GM12878 (cell line): ENCODE measurements at regions not wholly inside any gene's neighbourhood (a gene's known extent, or its start where the extent isn't known, plus 50 kb on each side); places are given as distances from the start of the nearest gene placed in this dataset.

Experiments used
- ATAC-seq: fragments of 200-7000 bp; cut with Tn5 transposase; 3 replicates; pipeline ENCODE4 v1.9.1; 2020; ENCODE audit warnings: mild to moderate bottlenecking, moderate library complexity
- BruUV-seq: library from RNA; stranded (reverse); fragments of 400-500 nt; replicated peaks from 2 replicates; lab custom pipeline; 2021; lab: Mats Ljungman, UMichigan
- CTCF ChIA-PET: fragments of 300-600 bp; sonication (Branson Sonifier 250); formaldehyde crosslinking; extraction: SDS; loops from one replicate; lab custom pipeline; 2021; ENCODE audit warnings: inconsistent platforms; lab: Yijun Ruan, JAX
- POLR2A ChIA-PET: fragments of 350-600 bp; formaldehyde crosslinking; extraction: SDS; loops from one replicate; lab custom pipeline; 2021; ENCODE audit warnings: inconsistent platforms; lab: Charles Lee
- RAD21 ChIA-PET: fragments of 300-600 bp; sonication (Branson Sonifier 250); formaldehyde crosslinking; loops from one replicate; lab custom pipeline; 2023; ENCODE audit warnings: antibody characterized with exemption; ENCODE audit not compliant: unreplicated experiment; lab: Charles Lee
- SMC1A ChIA-PET: fragments of 300-600 bp; sonication (Branson Sonifier 250); formaldehyde crosslinking; loops from one replicate; lab custom pipeline; 2023; ENCODE audit not compliant: unreplicated experiment, uncharacterized antibody; lab: Charles Lee
- DNase-seq: peaks from one replicate; pipeline ENCODE4 v3.0.0-alpha.2; 2011; ENCODE audit warnings: low read depth, low spot score
- FAIRE-seq: peaks from 3 replicates; lab custom pipeline; 2011; peaks lifted over from hg19 to GRCh38; lab: Jason Lieb, UNC
- H2AFZ ChIP-seq: 2 replicates; pipeline ENCODE4 v1.6.0; 2011; ENCODE audit warnings: low read depth, low read length, control low read depth; ENCODE audit not compliant: control insufficient read depth
- H3K27ac ChIP-seq: 2 replicates; pipeline ENCODE4 v1.5.1; 2011; ENCODE audit warnings: control low read depth; ENCODE audit not compliant: control insufficient read depth, insufficient read depth
- H3K27me3 ChIP-seq, 2 experiments: replicated peaks in 1 of 2; 2 replicates each; pipeline versions ENCODE4 v1.6.0 to v1.6.1; 2011; ENCODE audit warnings: low read length in 1 of 2; ENCODE audit not compliant: control insufficient read depth in 2 of 2, insufficient read depth in 2 of 2
- H3K36me3 ChIP-seq, 2 experiments: 2 replicates each; pipeline ENCODE4 v1.5.1; 2011; ENCODE audit warnings: low read length in 1 of 2; ENCODE audit not compliant: control insufficient read depth in 2 of 2, insufficient read depth in 2 of 2
- H3K4me1 ChIP-seq: 2 replicates; pipeline ENCODE4 v1.6.1; 2011; ENCODE audit warnings: mild to moderate bottlenecking, low read length, moderate library complexity, mixed read lengths; ENCODE audit not compliant: control insufficient read depth, insufficient read depth
- H3K4me2 ChIP-seq: 2 replicates; pipeline ENCODE4 v1.6.0; 2011; ENCODE audit warnings: control low read depth; ENCODE audit not compliant: control insufficient read depth, insufficient read depth
- H3K4me3 ChIP-seq: fragments of 200-600 bp; sonication (generic); 2 replicates; pipeline ENCODE4 v1.5.1; 2016
- H3K79me2 ChIP-seq: 2 replicates; pipeline ENCODE4 v1.6.0; 2011; ENCODE audit warnings: low read length; ENCODE audit not compliant: control insufficient read depth, insufficient read depth
- H3K9ac ChIP-seq: 2 replicates; pipeline ENCODE4 v1.8.0; 2011; ENCODE audit warnings: low read length, control low read depth, mixed read lengths; ENCODE audit not compliant: control insufficient read depth, insufficient read depth
- H3K9me3 ChIP-seq: replicated peaks from 3 replicates; pipeline ENCODE4 v1.5.1; 2011; ENCODE audit warnings: mild to moderate bottlenecking, low read length; ENCODE audit not compliant: control insufficient read depth, insufficient read depth
- H4K20me1 ChIP-seq: 2 replicates; pipeline ENCODE4 v1.6.0; 2011; ENCODE audit not compliant: control insufficient read depth, insufficient read depth
- ASH2L ChIP-seq: fragments of 300-600, 200-600 bp; sonication (generic); IDR thresholded peaks from 2 replicates; pipeline ENCODE4 v1.6.1; 2017; ENCODE audit warnings: low read depth, mild to moderate bottlenecking, borderline replicate concordance
- FOS ChIP-seq: IDR thresholded peaks from 3 replicates; pipeline ENCODE4 v1.6.1; 2011; ENCODE audit warnings: borderline replicate concordance; ENCODE audit not compliant: insufficient read length; ENCODE audit errors: extremely low read depth
- FOXM1 ChIP-seq: IDR thresholded peaks from 2 replicates; pipeline ENCODE4 v1.6.1; 2012; ENCODE audit warnings: low read depth, mild to moderate bottlenecking, inconsistent platforms, low read length, moderate library complexity
- MXI1 ChIP-seq: fragments of 150-350 bp; IDR thresholded peaks from 2 replicates; pipeline ENCODE4 v1.6.1; 2011; ENCODE audit warnings: low read depth, mild to moderate bottlenecking, inconsistent platforms, low read length, improper control_type of control experiment
- MYB ChIP-seq: fragments of 150-350 bp; IDR thresholded peaks from 2 replicates; pipeline ENCODE4 v1.6.1; 2014; ENCODE audit warnings: mild to moderate bottlenecking, low read depth, low read length, borderline replicate concordance
- NR2F1 ChIP-seq: fragments of 450-650 bp; conservative IDR thresholded peaks from 2 replicates; pipeline ENCODE4 v1.6.1; 2017; ENCODE audit warnings: mild to moderate bottlenecking
- PAX5 ChIP-seq: IDR thresholded peaks from 2 replicates; pipeline ENCODE4 v1.6.1; 2011; ENCODE audit warnings: low read depth, low read length, borderline replicate concordance
- RAD21 ChIP-seq: IDR thresholded peaks from 2 replicates; pipeline ENCODE4 v1.6.1; 2011; ENCODE audit warnings: mild to moderate bottlenecking, low read depth, low read length, moderate library complexity; ENCODE audit not compliant: insufficient read depth
- RAD51 ChIP-seq: fragments of 450-650 bp; IDR thresholded peaks from 2 replicates; pipeline ENCODE4 v1.6.1; 2016; ENCODE audit warnings: moderate library complexity, mild to moderate bottlenecking, inconsistent platforms
- SIN3A ChIP-seq: IDR thresholded peaks from 2 replicates; pipeline ENCODE4 v1.6.1; 2012; ENCODE audit warnings: low read depth, low read length, improper control_type of control experiment
- TAF1 ChIP-seq: IDR thresholded peaks from 2 replicates; pipeline ENCODE4 v1.6.1; 2011; ENCODE audit warnings: mild to moderate bottlenecking, low read depth, low read length, borderline replicate concordance
- ZNF274 ChIP-seq: IDR thresholded peaks from one replicate; pipeline ENCODE4 v1.8.0; 2011; ENCODE audit not compliant: insufficient read length, insufficient read depth
- ZZZ3 ChIP-seq: IDR thresholded peaks from 2 replicates; pipeline ENCODE4 v1.6.1; 2011; ENCODE audit warnings: low read depth; ENCODE audit not compliant: control insufficient read depth, insufficient read length
- WGBS: methylation state at CpG from one replicate; pipeline ENCODE4 v1.1.6; 2016; ENCODE audit warnings: low lambda C conversion rate; ENCODE audit not compliant: insufficient replicate concordance, insufficient coverage; ENCODE audit errors: missing lambda C conversion rate; 5-methylcytosine and 5-hydroxymethylcytosine counted together
- in situ Hi-C: fragments of 300-500 bp; cut with MboI; formaldehyde crosslinking; loops from 9 replicates; pipeline ENCODE4 v1.14.3; 2018; ENCODE audit warnings: mixed read lengths
- intact Hi-C: fragments of 100-400 bp; cut with micrococcal nuclease; formaldehyde crosslinking; loops from one replicate; pipeline ENCODE4 v1.14.2; 2022; ENCODE audit not compliant: unreplicated experiment

DNA sequence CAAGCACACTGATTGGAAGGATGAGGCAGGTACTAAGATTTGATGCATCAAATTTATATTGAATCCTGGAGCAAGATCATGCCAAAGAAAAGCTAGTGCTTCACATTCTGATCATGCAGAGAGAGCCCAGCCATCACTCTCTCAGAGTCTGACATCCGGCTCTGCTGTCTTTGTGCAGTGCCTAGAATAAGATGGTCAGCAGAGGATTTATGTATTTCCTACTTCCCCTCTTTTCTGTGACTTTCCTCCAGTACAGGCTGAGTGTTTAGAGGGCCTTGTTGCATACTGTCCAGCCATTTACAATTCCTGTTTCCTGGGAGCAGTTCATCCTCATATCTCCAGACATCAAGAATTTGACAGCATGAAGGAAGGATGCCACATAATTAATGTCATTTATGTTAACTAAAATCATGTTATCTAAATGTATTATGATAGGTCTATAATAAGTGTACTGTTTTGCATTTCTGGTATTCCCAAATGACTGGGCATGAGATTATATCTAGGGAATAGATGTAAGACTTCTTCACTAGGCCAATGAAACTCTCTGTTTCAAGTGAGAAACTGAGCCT lies 167.6 kb downstream of the EPM2A start:
- Histone ChIP-seq H3K4me1 (no peaks in the 10 kb centered on the region), H3K4me3 (no peak overlapping the region), H3K36me3 (no peaks in the 10 kb centered on the region), H3K79me2 (no peaks in the 10 kb centered on the region), H4K20me1 (no peaks in the 10 kb centered on the region), H3K9me3 (no peaks in the 10 kb centered on the region), H3K4me2 (no peak overlapping the region), H3K27me3 (no peaks in the 10 kb centered on the region), H3K9ac (no peak overlapping the region), H2AFZ (no peak overlapping the region), H3K27ac (no peak overlapping the region)
- intact Hi-C loops (no loop called here), in situ Hi-C loops (no loop called here)
- 50% methylated on average over 1 of the region's 1 CpG for WGBS
- ChIA-PET SMC1A (no interaction called here), CTCF (interaction anchor here (1.0 kb wide), 1 partner anchor 11 kb away, joined by 4 read pairs; no protein-coding TSS in a partner anchor), POLR2A (no interaction called here), RAD21 (no interaction called here)
- TF ChIP-seq NR2F1: no peak
- TF ChIP-seq PAX5: no peak
- no peak for TF ChIP-seq ASH2L
- TF ChIP-seq FOS: no peak
- no peak for TF ChIP-seq FOXM1
- no peak for TF ChIP-seq RAD51
- TF ChIP-seq SIN3A: no peak
- TF ChIP-seq ZZZ3: no peak
- TF ChIP-seq ZNF274: no peak
- TF ChIP-seq RAD21: no peak
- no peak for TF ChIP-seq TAF1
- no peak for TF ChIP-seq MXI1
- TF ChIP-seq MYB: no peak
- DNase-seq (no peak), FAIRE-seq (no peak), ATAC-seq (no peak)
- BruUV-seq: no TSS peak
